ENCODE measurements at regions not wholly inside any gene's neighbourhood (a gene's known extent, or its start where the extent isn't known, plus 50 kb on each side); places are given as distances from the start of the nearest gene placed in this dataset.

- no peaks in the 10 kb centered on the region for H3K9me3 ChIP-seq
- H3K36me3 ChIP-seq: no peaks in the 10 kb centered on the region
- intact Hi-C loops (cut with DNase I; ENCODE audit: low total_unique reads): no loop called here
- no peak overlapping the region for H3K27ac ChIP-seq
- no peak overlapping the region for H3K4me3 ChIP-seq
- in situ Hi-C loops (cut with MboI; ENCODE audit: low pct_ligation_motif_present in 1 of 4, low pct_unique_long_range_greater_than_20kb in 1 of 4, low sequenced_read_pairs in 3 of 4): no loop called here
- DNase-seq: no peak
- H3K27me3 ChIP-seq: no peaks in the 10 kb centered on the region
- H3K4me1 ChIP-seq: no peaks in the 10 kb centered on the region
- TF ChIP-seq CTCF (IDR thresholded peaks at IDR 0.05) (no peak), EP300 (IDR thresholded peaks at IDR 0.05; ENCODE audit: low read depth) (no peak), POLR2AphosphoS5 (IDR thresholded peaks at IDR 0.05) (no peak), POLR2A (IDR thresholded peaks at IDR 0.05) (no peak)
Measured at GRCh38 chr9:120018550-120018949, 561.4 kb downstream of the CDK5RAP2 start.

GRCh38 chr9:120018037-120018436 is 561.9 kb downstream of the CDK5RAP2 start:
- intact Hi-C loops (cut with DNase I; ENCODE audit: low total_unique reads): no loop called here
- WGBS, 2 donors (ENCODE audit: low coverage in 1 of 2): 66% methylated on average over 4 of the region's 4 CpGs; no CpG with 5 or more reads in 1 of the 2 donors
- H3K4me1 ChIP-seq: no peaks in the 10 kb centered on the region
- in situ Hi-C loops (cut with MboI; ENCODE audit: low pct_ligation_motif_present in 1 of 4, low pct_unique_long_range_greater_than_20kb in 1 of 4, low sequenced_read_pairs in 3 of 4): no loop called here
- no peak for DNase-seq
- H3K27ac ChIP-seq: no peak overlapping the region
- H3K4me3 ChIP-seq: no peak overlapping the region
- H3K36me3 ChIP-seq: no peaks in the 10 kb centered on the region
- no peaks in the 10 kb centered on the region for H3K9me3 ChIP-seq
- no peak for TF ChIP-seq CTCF (IDR thresholded peaks at IDR 0.05)
- TF ChIP-seq POLR2A (IDR thresholded peaks at IDR 0.05): no peak
- no peak for TF ChIP-seq POLR2AphosphoS5 (IDR thresholded peaks at IDR 0.05)
- TF ChIP-seq EP300 (IDR thresholded peaks at IDR 0.05; ENCODE audit: low read depth): no peak
- H3K27me3 ChIP-seq: no peaks in the 10 kb centered on the region

GRCh38 chr9:120016231-120016630 is 563.7 kb downstream of the CDK5RAP2 start:
- 40 to 43% methylated on average over 2 of the region's 2 CpGs for WGBS, 2 donors (ENCODE audit: low coverage in 1 of 2)
- in situ Hi-C loops (cut with MboI; ENCODE audit: low pct_ligation_motif_present in 1 of 4, low pct_unique_long_range_greater_than_20kb in 1 of 4, low sequenced_read_pairs in 3 of 4): no loop called here
- TF ChIP-seq CTCF (IDR thresholded peaks at IDR 0.05): no peak
- TF ChIP-seq EP300 (IDR thresholded peaks at IDR 0.05; ENCODE audit: low read depth): no peak
- no peak for TF ChIP-seq POLR2A (IDR thresholded peaks at IDR 0.05)
- no peak for TF ChIP-seq POLR2AphosphoS5 (IDR thresholded peaks at IDR 0.05)
- Histone ChIP-seq H3K36me3 (no peaks in the 10 kb centered on the region), H3K9me3 (no peaks in the 10 kb centered on the region), H3K4me1 (no peaks in the 10 kb centered on the region), H3K27me3 (no peaks in the 10 kb centered on the region), H3K4me3 (no peak overlapping the region), H3K27ac (no peak overlapping the region)
- intact Hi-C loops (cut with DNase I; ENCODE audit: low total_unique reads): no loop called here
- no peak for DNase-seq

- in situ Hi-C loops (cut with MboI; ENCODE audit: low pct_ligation_motif_present in 1 of 4, low pct_unique_long_range_greater_than_20kb in 1 of 4, low sequenced_read_pairs in 3 of 4) (no loop called here), intact Hi-C loops (cut with DNase I; ENCODE audit: low total_unique reads) (no loop called here)
- no peaks in the 10 kb centered on the region for H3K36me3 ChIP-seq
- no peak overlapping the region for H3K27ac ChIP-seq
- WGBS, 2 donors (ENCODE audit: low coverage in 1 of 2): 67% methylated on average over 7 of the region's 7 CpGs; no CpG with 5 or more reads in 1 of the 2 donors
- no peaks in the 10 kb centered on the region for H3K9me3 ChIP-seq
- TF ChIP-seq POLR2A (IDR thresholded peaks at IDR 0.05) (no peak), EP300 (IDR thresholded peaks at IDR 0.05; ENCODE audit: low read depth) (no peak), CTCF (IDR thresholded peaks at IDR 0.05) (no peak), POLR2AphosphoS5 (IDR thresholded peaks at IDR 0.05) (no peak)
- DNase-seq: no peak
- H3K4me3 ChIP-seq: no peak overlapping the region
- no peaks in the 10 kb centered on the region for H3K4me1 ChIP-seq
- H3K27me3 ChIP-seq: no peaks in the 10 kb centered on the region
Measured at GRCh38 chr9:120014796-120015195, 565.2 kb downstream of the CDK5RAP2 start.
